ENCODE measurements at regions not wholly inside any gene's neighbourhood (a gene's known extent, or its start where the extent isn't known, plus 50 kb on each side); places are given as distances from the start of the nearest gene placed in this dataset.

DNA sequence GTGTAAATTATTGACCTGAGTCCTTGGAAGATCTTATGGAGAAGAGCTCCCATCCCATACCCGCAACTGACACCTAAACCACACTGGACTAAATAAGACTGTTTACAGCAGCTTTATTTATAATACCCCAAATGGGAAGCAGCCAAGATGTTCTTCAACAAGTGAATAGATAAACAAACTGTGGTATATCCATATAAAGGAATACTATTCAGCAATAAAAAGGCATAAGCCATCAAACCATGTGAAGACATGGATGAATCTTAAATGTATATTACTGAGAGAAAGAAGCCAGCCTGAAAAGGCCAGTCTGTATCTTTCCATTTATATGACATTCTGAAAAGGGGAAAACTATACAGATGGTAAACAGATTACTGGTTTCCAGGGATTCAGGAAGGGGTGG, 212.7 kb downstream of the TPBG start:
- H2AK5ac ChIP-seq (ENCODE audit: low read length, severe bottlenecking): no peak overlapping the region
- WGBS: 100% methylated on average over 1 of the region's 1 CpG
- no peaks in the 10 kb centered on the region for H3K4me1 ChIP-seq (ENCODE audit: control insufficient read depth, insufficient read depth, low read depth, low read length)
- H3K14ac ChIP-seq (ENCODE audit: low read length in 2 of 2): no peak overlapping the region
- H3K4me3 ChIP-seq (ENCODE audit: insufficient read depth in 1 of 2, low read depth in 1 of 2, low read length in 2 of 2): no peak overlapping the region
- H2AFZ ChIP-seq (ENCODE audit: low read depth, low read length): no peak overlapping the region
- no peak overlapping the region for H3K18ac ChIP-seq (ENCODE audit: low read depth in 1 of 2, low read length in 2 of 2)
- H2BK15ac ChIP-seq (ENCODE audit: low read depth, poor library complexity, severe bottlenecking): no peak overlapping the region
- H3K36me3 ChIP-seq (ENCODE audit: control insufficient read depth in 1 of 2, insufficient read depth in 2 of 2, low read depth in 1 of 2, low read length in 2 of 2): no peaks in the 10 kb centered on the region
- H3K4me2 ChIP-seq (ENCODE audit: low read length, poor library complexity, severe bottlenecking): no peak overlapping the region
- H4K8ac ChIP-seq (ENCODE audit: low read length): no peak overlapping the region
- no peak overlapping the region for H2BK12ac ChIP-seq (ENCODE audit: low read length in 2 of 2)
- H3K27ac ChIP-seq (ENCODE audit: low read length, poor library complexity, severe bottlenecking): no peak overlapping the region
- DNase-seq: no peak
- no peaks in the 10 kb centered on the region for H3K79me1 ChIP-seq (replicated peaks; ENCODE audit: low read length, poor library complexity, severe bottlenecking)
- no peak overlapping the region for H2BK120ac ChIP-seq (ENCODE audit: low read depth, low read length)
- no peak overlapping the region for H3K4ac ChIP-seq (ENCODE audit: low read depth in 1 of 2, low read length in 2 of 2)
- H3K23ac ChIP-seq (ENCODE audit: low read length in 2 of 2): no peak overlapping the region
- no peak overlapping the region for H4K91ac ChIP-seq (ENCODE audit: low read length)
- H3K9me3 ChIP-seq (ENCODE audit: control insufficient read depth, low read length): peaks cover 23% of the 10 kb centered on the region
- H2BK5ac ChIP-seq (ENCODE audit: low read depth, low read length, poor library complexity, severe bottlenecking): no peak overlapping the region
- no peak overlapping the region for H3K9ac ChIP-seq (ENCODE audit: low read length)
- H3K27me3 ChIP-seq (ENCODE audit: control insufficient read depth in 1 of 2, insufficient read depth in 1 of 2, low read length in 2 of 2): no peaks in the 10 kb centered on the region

- Histone ChIP-seq H2AK5ac (ENCODE audit: low read length, severe bottlenecking) (no peak overlapping the region), H3K23ac (ENCODE audit: low read length in 2 of 2) (no peak overlapping the region)
- WGBS: 89% methylated on average over 4 of the region's 6 CpGs
Observed at GRCh38 chr6:82584194-82584695, 220.6 kb downstream of the TPBG start.

DNA sequence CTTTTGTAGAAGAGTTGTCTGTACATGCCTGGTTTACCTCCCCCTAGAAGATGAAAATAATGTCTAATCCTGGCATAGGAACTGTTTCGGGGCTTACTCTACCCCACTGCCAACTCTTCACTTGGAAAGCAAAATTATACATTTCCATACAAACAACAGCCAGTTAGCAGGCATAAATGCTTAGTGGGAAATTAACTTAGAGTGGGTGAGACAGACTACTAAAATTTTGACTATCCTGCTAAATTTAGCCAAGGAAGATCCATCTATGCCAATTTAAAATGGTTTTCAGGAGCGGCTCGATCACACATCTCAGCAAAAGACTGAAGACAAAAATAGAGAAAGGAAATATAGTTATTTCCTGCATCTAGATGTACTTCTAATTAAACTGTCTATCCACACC, 221.2 kb downstream of the TPBG start:
- Histone ChIP-seq H4K8ac (ENCODE audit: low read length) (no peak overlapping the region), H2AK5ac (ENCODE audit: low read length, severe bottlenecking) (no peak overlapping the region), H3K4ac (ENCODE audit: low read depth in 1 of 2, low read length in 2 of 2) (no peak overlapping the region), H2BK12ac (ENCODE audit: low read length in 2 of 2) (no peak overlapping the region), H2BK120ac (ENCODE audit: low read depth, low read length) (no peak overlapping the region), H3K9me3 (ENCODE audit: control insufficient read depth, low read length) (no peaks in the 10 kb centered on the region), H3K4me3 (ENCODE audit: insufficient read depth in 1 of 2, low read depth in 1 of 2, low read length in 2 of 2) (no peak overlapping the region), H3K36me3 (ENCODE audit: control insufficient read depth in 1 of 2, insufficient read depth in 2 of 2, low read depth in 1 of 2, low read length in 2 of 2) (no peaks in the 10 kb centered on the region), H2BK5ac (ENCODE audit: low read depth, low read length, poor library complexity, severe bottlenecking) (no peak overlapping the region), H2BK15ac (ENCODE audit: low read depth, poor library complexity, severe bottlenecking) (no peak overlapping the region), H3K14ac (ENCODE audit: low read length in 2 of 2) (no peak overlapping the region), H3K18ac (ENCODE audit: low read depth in 1 of 2, low read length in 2 of 2) (no peak overlapping the region), H3K9ac (ENCODE audit: low read length) (no peak overlapping the region), H3K4me2 (ENCODE audit: low read length, poor library complexity, severe bottlenecking) (no peak overlapping the region), H3K4me1 (ENCODE audit: control insufficient read depth, insufficient read depth, low read depth, low read length) (no peaks in the 10 kb centered on the region), H2AFZ (ENCODE audit: low read depth, low read length) (no peak overlapping the region), H3K27ac (ENCODE audit: low read length, poor library complexity, severe bottlenecking) (no peak overlapping the region), H4K91ac (ENCODE audit: low read length) (no peak overlapping the region), H3K79me1 (replicated peaks; ENCODE audit: low read length, poor library complexity, severe bottlenecking) (no peaks in the 10 kb centered on the region), H3K27me3 (ENCODE audit: control insufficient read depth in 1 of 2, insufficient read depth in 1 of 2, low read length in 2 of 2) (peaks cover 0 to 3% of the 10 kb centered on the region in 2 experiments), H3K23ac (ENCODE audit: low read length in 2 of 2) (no peak overlapping the region)
- DNase-seq: no peak
- no CpG with 5 or more reads among the region's 3 CpGs for WGBS

More at GRCh38 chr6:82584194-82584695, 220.6 kb downstream of the TPBG start:
- Histone ChIP-seq H3K14ac (ENCODE audit: low read length in 2 of 2) (no peak overlapping the region), H3K4me1 (ENCODE audit: control insufficient read depth, insufficient read depth, low read depth, low read length) (no peaks in the 10 kb centered on the region), H2BK12ac (ENCODE audit: low read length in 2 of 2) (no peak overlapping the region), H3K4ac (ENCODE audit: low read depth in 1 of 2, low read length in 2 of 2) (no peak overlapping the region), H3K27me3 (ENCODE audit: control insufficient read depth in 1 of 2, insufficient read depth in 1 of 2, low read length in 2 of 2) (peaks cover 0 to 3% of the 10 kb centered on the region in 2 experiments), H2BK120ac (ENCODE audit: low read depth, low read length) (no peak overlapping the region), H3K9me3 (ENCODE audit: control insufficient read depth, low read length) (no peaks in the 10 kb centered on the region), H3K4me3 (ENCODE audit: insufficient read depth in 1 of 2, low read depth in 1 of 2, low read length in 2 of 2) (no peak overlapping the region), H3K79me1 (replicated peaks; ENCODE audit: low read length, poor library complexity, severe bottlenecking) (no peaks in the 10 kb centered on the region), H2BK15ac (ENCODE audit: low read depth, poor library complexity, severe bottlenecking) (no peak overlapping the region), H4K8ac (ENCODE audit: low read length) (no peak overlapping the region), H2BK5ac (ENCODE audit: low read depth, low read length, poor library complexity, severe bottlenecking) (no peak overlapping the region), H3K18ac (ENCODE audit: low read depth in 1 of 2, low read length in 2 of 2) (no peak overlapping the region), H3K27ac (ENCODE audit: low read length, poor library complexity, severe bottlenecking) (no peak overlapping the region), H3K9ac (ENCODE audit: low read length) (no peak overlapping the region), H2AFZ (ENCODE audit: low read depth, low read length) (no peak overlapping the region), H3K36me3 (ENCODE audit: control insufficient read depth in 1 of 2, insufficient read depth in 2 of 2, low read depth in 1 of 2, low read length in 2 of 2) (no peaks in the 10 kb centered on the region), H4K91ac (ENCODE audit: low read length) (no peak overlapping the region), H3K4me2 (ENCODE audit: low read length, poor library complexity, severe bottlenecking) (no peak overlapping the region)
- no peak for DNase-seq

DNA sequence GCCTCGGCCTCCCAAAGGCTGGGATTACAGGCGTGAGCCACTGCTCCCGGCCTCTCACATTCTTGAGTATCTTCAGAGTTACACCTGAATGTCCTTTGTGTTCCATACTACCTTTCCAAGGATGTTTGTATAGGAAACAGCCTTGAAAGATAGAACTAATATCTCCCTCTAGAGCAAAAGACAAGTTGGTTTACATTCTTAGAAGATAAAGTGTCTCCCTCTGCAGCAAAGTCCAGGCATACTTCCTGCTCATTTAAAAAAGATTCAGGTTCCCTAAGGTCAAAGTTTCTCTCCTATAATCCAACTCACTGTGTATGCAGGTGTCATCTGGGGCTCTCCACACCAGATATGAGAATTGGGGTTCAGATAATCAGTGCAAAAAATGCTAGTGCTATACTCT, 224.4 kb downstream of the TPBG start:
- 82% methylated on average over 2 of the region's 3 CpGs for WGBS
- no peak overlapping the region for H3K18ac ChIP-seq (ENCODE audit: low read depth in 1 of 2, low read length in 2 of 2)
- H3K27ac ChIP-seq (ENCODE audit: low read length, poor library complexity, severe bottlenecking): no peak overlapping the region
- H4K91ac ChIP-seq (ENCODE audit: low read length): no peak overlapping the region
- no peak overlapping the region for H4K8ac ChIP-seq (ENCODE audit: low read length)
- no peaks in the 10 kb centered on the region for H3K4me1 ChIP-seq (ENCODE audit: control insufficient read depth, insufficient read depth, low read depth, low read length)
- H3K4me2 ChIP-seq (ENCODE audit: low read length, poor library complexity, severe bottlenecking): no peak overlapping the region
- H3K23ac ChIP-seq (ENCODE audit: low read length in 2 of 2): no peak overlapping the region
- no peak overlapping the region for H3K4ac ChIP-seq (ENCODE audit: low read depth in 1 of 2, low read length in 2 of 2)
- DNase-seq: no peak
- H2AFZ ChIP-seq (ENCODE audit: low read depth, low read length): no peak overlapping the region
- no peak overlapping the region for H2BK12ac ChIP-seq (ENCODE audit: low read length in 2 of 2)
- H2BK120ac ChIP-seq (ENCODE audit: low read depth, low read length): no peak overlapping the region
- no peaks in the 10 kb centered on the region for H3K36me3 ChIP-seq (ENCODE audit: control insufficient read depth in 1 of 2, insufficient read depth in 2 of 2, low read depth in 1 of 2, low read length in 2 of 2)
- no peaks in the 10 kb centered on the region for H3K79me1 ChIP-seq (replicated peaks; ENCODE audit: low read length, poor library complexity, severe bottlenecking)
- H3K9ac ChIP-seq (ENCODE audit: low read length): no peak overlapping the region
- no peak overlapping the region for H3K14ac ChIP-seq (ENCODE audit: low read length in 2 of 2)
- no peak overlapping the region for H2AK5ac ChIP-seq (ENCODE audit: low read length, severe bottlenecking)
- no peak overlapping the region for H2BK15ac ChIP-seq (ENCODE audit: low read depth, poor library complexity, severe bottlenecking)
- peaks cover 0 to 3% of the 10 kb centered on the region in 2 experiments for H3K27me3 ChIP-seq (ENCODE audit: control insufficient read depth in 1 of 2, insufficient read depth in 1 of 2, low read length in 2 of 2)
- no peaks in the 10 kb centered on the region for H3K9me3 ChIP-seq (ENCODE audit: control insufficient read depth, low read length)
- no peak overlapping the region for H2BK5ac ChIP-seq (ENCODE audit: low read depth, low read length, poor library complexity, severe bottlenecking)
- H3K4me3 ChIP-seq (ENCODE audit: insufficient read depth in 1 of 2, low read depth in 1 of 2, low read length in 2 of 2): no peak overlapping the region

All from mesenchymal stem cell (in vitro differentiated cells and primary cell).